Liver (tissue), 7 donors: ENCODE measurements at regions not wholly inside any gene's neighbourhood (a gene's known extent, or its start where the extent isn't known, plus 50 kb on each side); places are given as distances from the start of the nearest gene placed in this dataset.

Experiments used
- DNase-seq: peaks from one replicate; pipeline ENCODE4 v3.0.0-alpha.2; 2017; ENCODE audit warnings: low spot score
- H3K27ac ChIP-seq, 2 donors: one replicate each; pipeline ENCODE4 v1.7.0; 2013; ENCODE audit warnings: inconsistent platforms in 2 of 2, low read length in 2 of 2, control low read depth in 1 of 2, low read depth in 1 of 2, mild to moderate bottlenecking in 1 of 2
- H3K27me3 ChIP-seq, 4 donors: one replicate each; pipeline versions ENCODE4 v1.6.1 to v1.7.0; 2013; ENCODE audit warnings: low read length in 3 of 4, inconsistent platforms in 1 of 4, mild to moderate bottlenecking in 1 of 4, moderate library complexity in 1 of 4; ENCODE audit not compliant: control insufficient read depth in 4 of 4, insufficient read depth in 4 of 4
- H3K36me3 ChIP-seq, 4 donors: one replicate each; pipeline versions ENCODE4 v1.6.1 to v1.7.0; 2013; ENCODE audit warnings: low read length in 3 of 4, mild to moderate bottlenecking in 3 of 4, low read depth in 1 of 4, moderate library complexity in 1 of 4; ENCODE audit not compliant: control insufficient read depth in 4 of 4, insufficient read depth in 3 of 4
- H3K4me1 ChIP-seq, 4 donors: one replicate each; pipeline versions ENCODE4 v1.6.1 to v1.7.0; 2013; ENCODE audit warnings: low read length in 3 of 4, mild to moderate bottlenecking in 3 of 4, moderate library complexity in 1 of 4; ENCODE audit not compliant: control insufficient read depth in 4 of 4, insufficient read depth in 4 of 4
- H3K4me3 ChIP-seq, 3 donors: one replicate each; pipeline versions ENCODE4 v1.6.1 to v1.7.0; 2013; ENCODE audit warnings: low read length in 3 of 3, control low read depth in 1 of 3, low read depth in 1 of 3, mild to moderate bottlenecking in 1 of 3
- H3K9ac ChIP-seq, 2 donors: one replicate each; pipeline ENCODE4 v1.7.0; 2013; ENCODE audit warnings: low read length in 2 of 2, mild to moderate bottlenecking in 2 of 2, moderate library complexity in 2 of 2, control low read depth in 1 of 2, low read depth in 1 of 2
- H3K9me3 ChIP-seq, 4 donors: one replicate each; pipeline versions ENCODE4 v1.6.1 to v1.7.0; 2013; ENCODE audit warnings: low read length in 3 of 4; ENCODE audit not compliant: control insufficient read depth in 4 of 4
- FOXA1 ChIP-seq: IDR thresholded peaks from 2 replicates; pipeline ENCODE4 v1.6.1; 2016; ENCODE audit warnings: antibody characterized with exemption
- HNF4G ChIP-seq: IDR thresholded peaks from 2 replicates; pipeline ENCODE4 v1.6.1; 2016; ENCODE audit warnings: antibody characterized with exemption
- MAX ChIP-seq: IDR thresholded peaks from 2 replicates; pipeline ENCODE4 v1.6.1; 2016; ENCODE audit warnings: antibody characterized with exemption
- NR2F2 ChIP-seq: IDR thresholded peaks from 2 replicates; pipeline ENCODE4 v1.6.1; 2016; ENCODE audit warnings: antibody characterized with exemption
- RAD21 ChIP-seq, 2 donors: IDR thresholded peaks; 2 replicates each; pipeline ENCODE4 v1.6.1; 2016; ENCODE audit warnings: antibody characterized with exemption in 2 of 2, mild to moderate bottlenecking in 2 of 2
- RXRA ChIP-seq, 2 donors: IDR thresholded peaks; 2 replicates each; pipeline ENCODE4 v1.6.1; 2017 to 2018; ENCODE audit warnings: antibody characterized with exemption in 2 of 2, mild to moderate bottlenecking in 1 of 2
- TAF1 ChIP-seq: conservative IDR thresholded peaks from 2 replicates; pipeline ENCODE4 v1.6.1; 2016; ENCODE audit warnings: antibody characterized with exemption, mild to moderate bottlenecking
- ZBTB33 ChIP-seq: IDR thresholded peaks from 2 replicates; pipeline ENCODE4 v1.6.1; 2016; ENCODE audit warnings: antibody characterized with exemption
- WGBS: extraction: QIAGEN DNeasy Blood & Tissue Kit; methylation state at CpG from one replicate; pipeline ENCODE4 v1.1.7; 2013; 5-methylcytosine and 5-hydroxymethylcytosine counted together
- donor health status: healthy.
- donor health status: healthy.
- donor health status: healthy.
- donor health status: healthy.

- TF ChIP-seq RXRA (IDR thresholded peaks at IDR 0.05): no peak
- no peak for TF ChIP-seq FOXA1
- no peak for TF ChIP-seq MAX
- TF ChIP-seq HNF4G: no peak
- no peak for TF ChIP-seq TAF1
- no peak for TF ChIP-seq NR2F2
- TF ChIP-seq RAD21 (IDR thresholded peaks at IDR 0.05): no peak
- no peak for TF ChIP-seq ZBTB33
Observed at GRCh38 chrX:149060921-149061320, 444.2 kb downstream of the IDS start.

More at GRCh38 chrX:149060921-149061320, 444.2 kb downstream of the IDS start:
- Histone ChIP-seq H3K9me3 (no peaks in the 10 kb centered on the region), H3K27me3 (no peaks in the 10 kb centered on the region), H3K27ac (no peak overlapping the region), H3K9ac (no peak overlapping the region), H3K4me3 (no peak overlapping the region), H3K4me1 (no peaks in the 10 kb centered on the region), H3K36me3 (no peaks in the 10 kb centered on the region)
- WGBS: 72% methylated on average over 2 of the region's 2 CpGs
- DNase-seq: no peak
